ENCODE measurements at regions not wholly inside any gene's neighbourhood (a gene's known extent, or its start where the extent isn't known, plus 50 kb on each side); places are given as distances from the start of the nearest gene placed in this dataset.
A peak's percentile ranks its signal among the peaks of the same experiment; 100 is the strongest.

GRCh38 chr1:188043536-188044245 lies 1214.9 kb downstream of the PLA2G4A start:
- no peak for DNase-seq (ENCODE audit: low spot score)

- DNase-seq (ENCODE audit: low spot score): no peak
These were observed 1221.5 kb downstream of the PLA2G4A start for GRCh38 chr1:188050250-188050649.

- DNase-seq (ENCODE audit: low spot score): no peak
These were observed 1227.3 kb downstream of the PLA2G4A start for GRCh38 chr1:188056011-188056410.

GRCh38 chr1:188058801-188059200 lies 1230.1 kb downstream of the PLA2G4A start:
- no peak for DNase-seq (ENCODE audit: low spot score)

GRCh38 chr1:188061881-188062280 lies 1233.1 kb downstream of the PLA2G4A start:
- no peak for DNase-seq (ENCODE audit: low spot score)

- DNase-seq (ENCODE audit: low spot score): no peak
These were observed 1233.7 kb downstream of the PLA2G4A start for GRCh38 chr1:188062456-188062855.

- DNase-seq (ENCODE audit: low spot score): no peak
These were observed 1237.2 kb downstream of the PLA2G4A start for GRCh38 chr1:188065917-188066316.

GRCh38 chr1:188070848-188071247 lies 1242.1 kb downstream of the PLA2G4A start:
- no peak for DNase-seq (ENCODE audit: low spot score)

GRCh38 chr1:188089015-188089414 lies 1260.3 kb downstream of the PLA2G4A start:
- DNase-seq (ENCODE audit: low spot score): no peak

- DNase-seq (ENCODE audit: low spot score): peak; percentile 19
These were observed 1260.7 kb downstream of the PLA2G4A start for GRCh38 chr1:188089461-188089860.

GRCh38 chr1:188096521-188096920 lies 1267.8 kb downstream of the PLA2G4A start:
- no peak for DNase-seq (ENCODE audit: low spot score)

- DNase-seq (ENCODE audit: low spot score): no peak
These were observed 1288.7 kb downstream of the PLA2G4A start for GRCh38 chr1:188117436-188117835.

GRCh38 chr1:188122646-188123045 lies 1293.9 kb downstream of the PLA2G4A start:
- no peak for DNase-seq (ENCODE audit: low spot score)

GRCh38 chr1:188127507-188127906 lies 1298.8 kb downstream of the PLA2G4A start:
- no peak for DNase-seq (ENCODE audit: low spot score)

GRCh38 chr1:188128761-188129160 lies 1300.0 kb downstream of the PLA2G4A start:
- peak; percentile 48 for DNase-seq (ENCODE audit: low spot score)

- no peak for DNase-seq (ENCODE audit: low spot score)
These were observed 1301.4 kb downstream of the PLA2G4A start for GRCh38 chr1:188129856-188130838.

GRCh38 chr1:188137221-188137620 lies 1308.5 kb downstream of the PLA2G4A start:
- DNase-seq (ENCODE audit: low spot score): no peak

- no peak for DNase-seq (ENCODE audit: low spot score)
These were observed 1312.2 kb downstream of the PLA2G4A start for GRCh38 chr1:188140958-188141357.

GRCh38 chr1:188154196-188154595 lies 1325.4 kb downstream of the PLA2G4A start:
- DNase-seq (ENCODE audit: low spot score): no peak

- DNase-seq (ENCODE audit: low spot score): no peak
These were observed 1326.0 kb downstream of the PLA2G4A start for GRCh38 chr1:188154761-188155160.

- DNase-seq (ENCODE audit: low spot score): no peak
These were observed 1326.5 kb downstream of the PLA2G4A start for GRCh38 chr1:188155261-188155660.

GRCh38 chr1:188164459-188164858 lies 1335.7 kb downstream of the PLA2G4A start:
- no peak for DNase-seq (ENCODE audit: low spot score)

GRCh38 chr1:188166654-188167053 lies 1337.9 kb downstream of the PLA2G4A start:
- DNase-seq (ENCODE audit: low spot score): no peak

Measured in H4 (cell line).